Fibroblast of skin of left biceps (primary cell): ENCODE measurements at regions not wholly inside any gene's neighbourhood (a gene's known extent, or its start where the extent isn't known, plus 50 kb on each side); places are given as distances from the start of the nearest gene placed in this dataset.
A peak's percentile ranks its signal among the peaks of the same experiment; 100 is the strongest.

ENCODE experiments used
- DNase-seq, 2 experiments: peaks; one replicate each; pipeline ENCODE4 v3.0.0-alpha.2; 2013; ENCODE audit warnings: low read depth in 2 of 2

DNA sequence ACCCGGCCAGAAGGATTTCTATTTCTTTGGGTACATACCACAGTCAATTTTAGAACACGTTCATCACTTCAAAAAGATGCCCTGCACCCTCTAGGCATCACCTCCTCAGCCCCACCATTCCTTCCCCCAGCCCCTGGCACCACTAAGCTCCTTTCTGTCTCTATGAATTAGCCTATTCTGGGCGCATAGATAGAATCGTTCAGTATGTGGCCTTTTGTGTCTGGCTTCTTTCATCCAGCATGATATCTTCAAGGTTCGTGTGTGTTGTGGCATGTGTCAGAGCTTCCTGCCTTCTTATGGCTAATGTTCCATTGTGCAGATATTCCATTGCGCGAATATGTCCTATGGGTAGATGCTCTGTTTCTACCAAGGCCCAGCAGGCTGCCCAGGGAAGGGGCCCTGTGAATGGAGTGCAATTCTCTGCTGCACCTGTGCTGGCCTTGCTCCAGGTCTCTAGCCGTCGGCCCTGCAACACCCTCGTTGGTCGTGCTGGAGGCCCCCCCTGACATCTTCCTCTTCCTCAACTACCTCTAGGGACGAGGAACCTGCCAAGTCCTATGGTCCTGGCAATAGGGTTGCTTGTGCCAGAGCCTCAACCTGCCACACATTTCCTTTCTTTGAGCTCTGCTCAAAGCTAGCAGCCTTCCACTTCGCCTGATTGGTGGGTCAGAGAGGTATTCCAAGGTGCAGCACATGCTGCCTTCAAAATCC is 113.5 kb downstream of the RIPK4 start:
- DNase-seq: no peak

DNA sequence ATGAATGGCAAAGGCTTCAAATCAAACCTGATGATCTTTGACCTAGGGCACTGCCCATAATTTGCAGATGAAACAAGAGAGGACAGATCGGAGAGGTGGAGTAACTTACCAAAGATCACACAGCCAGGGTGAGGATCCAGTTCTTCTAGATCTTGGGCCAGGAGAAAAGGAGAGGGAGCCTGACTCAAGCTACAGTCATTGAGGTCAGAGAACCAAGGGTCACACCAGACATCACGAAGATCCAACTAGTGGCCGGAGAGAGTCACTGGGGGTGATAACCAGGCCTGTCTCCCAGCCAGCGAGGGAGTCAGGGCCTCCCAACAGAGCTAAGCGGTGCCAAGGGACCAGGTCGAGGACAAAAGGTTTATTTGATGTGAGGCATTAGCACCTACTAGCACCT is 115.0 kb downstream of the RIPK4 start:
- DNase-seq: no peak

DNA sequence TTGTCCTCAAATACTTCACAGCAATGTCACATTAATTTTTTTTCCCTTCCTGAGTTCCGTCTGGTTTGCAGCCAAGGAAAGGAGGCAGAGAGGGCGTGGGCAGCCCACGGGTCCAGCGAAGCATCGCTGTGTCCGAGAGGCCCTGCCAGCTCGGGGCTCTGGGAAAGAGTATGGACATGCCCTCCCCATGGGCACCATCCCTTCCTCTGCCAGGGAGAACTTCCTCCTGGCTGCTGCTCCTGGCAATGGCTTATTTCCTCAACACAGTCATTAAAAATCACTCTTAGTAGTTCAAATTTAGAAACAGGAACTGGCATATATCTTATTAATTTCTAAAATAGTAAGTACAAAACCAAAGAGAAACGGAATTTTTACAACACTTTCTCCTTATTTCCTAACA is 115.4 kb downstream of the RIPK4 start:
- no peak for DNase-seq

DNA sequence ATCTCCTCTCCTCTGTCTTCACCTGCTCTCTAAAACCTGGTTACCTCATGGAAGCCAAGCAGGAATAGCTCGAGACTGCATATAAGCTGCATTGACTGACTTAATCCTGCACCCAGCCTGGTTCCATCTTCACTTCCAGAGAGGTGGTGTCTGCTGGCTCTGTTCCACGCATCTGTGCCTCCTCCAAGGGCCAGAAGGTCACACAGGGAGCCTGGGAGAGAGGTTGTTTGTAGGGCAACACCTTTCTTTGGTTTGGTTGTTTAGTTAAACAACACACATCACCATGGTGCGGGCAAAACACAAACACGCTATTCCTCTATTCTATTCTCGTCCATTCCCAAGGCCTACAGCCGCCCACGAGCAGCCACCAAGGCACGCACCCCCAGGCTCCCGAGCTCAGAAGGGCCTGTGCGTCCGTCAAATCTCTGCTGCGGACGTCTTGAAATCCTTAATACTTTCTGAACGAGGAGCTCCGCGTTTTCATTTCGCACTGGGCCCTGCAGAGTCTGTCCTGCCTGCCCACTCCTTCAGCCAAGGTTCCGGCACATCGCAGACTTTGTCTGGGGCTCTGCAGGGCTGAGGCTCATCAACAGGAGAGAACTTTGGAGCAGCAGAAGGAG is 116.2 kb downstream of the RIPK4 start:
- DNase-seq: no peak

DNA sequence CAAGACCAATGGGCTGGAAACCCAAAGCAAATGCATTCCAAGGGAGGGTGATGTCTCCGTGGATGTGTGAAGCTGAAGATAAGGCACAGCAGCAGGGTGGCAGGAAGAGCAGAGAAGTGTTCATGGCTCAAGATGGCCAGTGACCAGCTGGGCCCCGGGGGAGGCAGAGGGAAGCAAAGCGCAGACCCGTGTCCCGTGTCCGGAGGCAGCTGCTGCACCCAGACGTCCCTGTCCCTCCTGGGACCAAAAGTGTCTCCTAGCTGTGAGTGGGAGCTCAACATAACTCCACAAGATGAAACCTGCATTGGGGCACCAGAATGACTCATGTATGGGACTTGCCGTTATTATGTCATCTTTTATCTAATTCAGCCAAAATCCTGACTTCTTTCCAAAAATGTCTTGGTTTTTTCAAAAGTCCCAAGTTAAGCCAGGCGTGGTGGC is 118.2 kb downstream of the RIPK4 start:
- no peak for DNase-seq

DNA sequence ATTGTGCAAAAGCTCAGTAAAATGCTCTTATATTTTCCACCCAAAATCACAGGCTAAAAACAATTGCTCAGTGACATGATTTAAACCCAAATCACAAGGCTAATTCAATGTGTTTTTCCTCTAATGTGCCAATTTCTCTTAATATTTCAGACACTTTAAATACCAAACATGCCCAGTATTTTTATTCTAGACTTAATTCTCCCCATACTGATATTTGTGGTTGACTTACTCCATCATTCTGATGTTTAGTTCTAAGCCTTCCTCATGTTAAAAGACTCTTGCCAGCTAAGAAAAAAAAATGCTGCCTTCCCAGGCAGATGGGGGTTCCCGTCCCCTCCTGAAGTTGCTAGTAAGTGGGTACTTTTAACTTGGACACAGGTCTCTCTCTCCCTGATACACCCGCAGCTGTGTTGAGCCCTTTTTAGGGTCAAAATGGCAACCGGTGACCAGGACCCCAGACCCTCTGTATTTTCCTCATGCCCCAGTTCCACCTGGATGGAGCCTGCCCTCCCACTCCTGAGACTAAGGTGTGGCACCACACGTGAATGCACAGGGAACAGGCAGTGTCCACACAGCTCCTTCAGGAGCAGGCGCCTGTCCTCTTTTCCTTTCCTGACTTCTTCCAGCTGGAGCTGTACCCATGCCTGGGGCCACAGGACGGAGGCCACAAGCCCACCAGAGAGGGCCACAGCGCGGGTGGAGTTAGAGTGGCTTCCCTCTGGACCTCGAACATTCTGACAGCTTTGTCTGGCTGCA is 118.9 kb downstream of the RIPK4 start:
- DNase-seq: no peak

DNA sequence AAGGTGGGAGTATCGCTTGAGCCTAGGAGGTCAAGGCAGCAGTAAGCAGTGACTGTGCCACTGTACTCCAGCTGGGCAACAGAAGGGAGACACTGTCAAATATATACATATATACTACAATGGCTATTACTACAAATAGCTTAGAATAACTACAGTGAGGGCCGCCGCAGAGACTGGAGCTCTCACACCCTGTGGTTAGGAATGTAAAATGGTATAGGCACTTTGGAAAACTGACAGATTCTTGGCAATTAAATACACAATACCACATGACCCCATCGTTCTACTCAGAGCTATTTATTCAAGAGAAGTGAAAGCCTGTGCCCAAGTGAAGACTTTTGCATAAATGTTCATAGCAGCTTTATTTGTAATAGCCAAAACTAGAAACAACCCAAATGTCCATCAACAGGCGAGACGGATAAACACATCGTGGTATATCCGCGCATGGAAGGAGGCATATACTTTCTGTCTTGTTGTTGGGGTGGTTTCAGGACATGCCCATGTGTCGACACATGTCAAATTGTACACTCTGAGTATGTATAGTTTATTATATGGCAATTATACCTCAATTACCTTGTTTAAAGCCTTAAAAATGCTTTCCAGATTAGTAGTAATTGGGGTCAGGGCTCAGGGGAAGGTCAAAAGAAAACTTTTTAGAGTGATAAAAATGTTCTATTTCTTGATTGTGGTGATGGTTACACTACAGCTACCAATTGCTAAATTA is 123.4 kb downstream of the RIPK4 start:
- no peak for DNase-seq

DNA sequence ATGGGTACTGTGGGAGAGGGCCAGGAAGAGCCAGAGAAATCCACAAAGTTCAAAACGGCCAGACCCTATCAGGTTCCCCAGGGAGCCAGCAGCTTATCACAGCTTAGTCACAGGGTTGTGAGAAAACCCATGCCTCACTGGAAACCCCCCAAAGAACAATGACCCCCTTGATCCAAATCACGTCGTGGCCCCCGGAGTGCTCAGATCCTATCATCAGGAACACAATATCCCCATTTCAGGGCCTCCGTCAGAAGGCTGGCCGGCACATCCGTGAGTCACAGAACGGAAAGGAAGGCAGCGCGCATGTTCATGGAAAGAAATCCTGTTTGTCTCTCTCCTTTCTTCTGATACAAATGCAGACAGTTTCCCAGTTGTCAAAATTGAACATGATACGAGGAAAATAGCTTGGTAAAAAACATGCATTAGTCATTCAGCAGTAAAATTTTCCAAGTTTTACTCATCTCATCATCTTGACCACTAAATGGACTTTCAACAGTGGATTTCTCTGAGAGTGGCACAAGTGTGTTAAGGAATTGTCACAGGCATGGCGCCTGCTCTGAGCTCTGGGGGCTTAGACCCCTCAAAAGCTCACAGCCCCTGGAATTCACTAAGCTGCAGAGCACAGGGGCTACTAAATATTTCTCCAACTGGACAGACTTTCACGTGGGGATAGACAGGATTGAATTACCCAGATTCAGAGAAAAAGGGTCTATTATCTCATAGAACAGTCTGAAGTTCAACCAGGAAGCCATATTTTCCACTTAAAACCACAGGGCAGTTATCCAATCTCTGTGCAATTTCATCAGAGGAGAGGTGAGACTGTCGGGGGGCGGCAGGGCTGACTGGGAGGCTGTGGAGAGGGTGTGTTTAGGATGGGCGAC is 124.8 kb downstream of the RIPK4 start:
- peak; percentile 81 to 83 for DNase-seq

DNA sequence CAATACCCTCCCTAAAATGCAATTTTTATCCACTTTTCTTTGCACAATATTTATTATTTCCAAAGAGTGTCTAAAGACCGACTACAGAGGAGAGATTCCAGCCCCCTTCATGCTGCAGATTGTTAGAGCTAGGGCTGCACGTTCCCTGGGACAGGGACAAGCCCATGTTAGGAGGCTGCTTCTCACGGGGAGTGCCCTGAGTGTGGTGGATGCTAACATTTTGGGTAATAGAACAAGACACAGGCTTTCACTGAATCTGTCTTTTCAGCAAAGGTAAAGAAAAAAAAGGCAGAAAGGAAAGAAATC is 125.4 kb downstream of the RIPK4 start:
- no peak for DNase-seq

DNA sequence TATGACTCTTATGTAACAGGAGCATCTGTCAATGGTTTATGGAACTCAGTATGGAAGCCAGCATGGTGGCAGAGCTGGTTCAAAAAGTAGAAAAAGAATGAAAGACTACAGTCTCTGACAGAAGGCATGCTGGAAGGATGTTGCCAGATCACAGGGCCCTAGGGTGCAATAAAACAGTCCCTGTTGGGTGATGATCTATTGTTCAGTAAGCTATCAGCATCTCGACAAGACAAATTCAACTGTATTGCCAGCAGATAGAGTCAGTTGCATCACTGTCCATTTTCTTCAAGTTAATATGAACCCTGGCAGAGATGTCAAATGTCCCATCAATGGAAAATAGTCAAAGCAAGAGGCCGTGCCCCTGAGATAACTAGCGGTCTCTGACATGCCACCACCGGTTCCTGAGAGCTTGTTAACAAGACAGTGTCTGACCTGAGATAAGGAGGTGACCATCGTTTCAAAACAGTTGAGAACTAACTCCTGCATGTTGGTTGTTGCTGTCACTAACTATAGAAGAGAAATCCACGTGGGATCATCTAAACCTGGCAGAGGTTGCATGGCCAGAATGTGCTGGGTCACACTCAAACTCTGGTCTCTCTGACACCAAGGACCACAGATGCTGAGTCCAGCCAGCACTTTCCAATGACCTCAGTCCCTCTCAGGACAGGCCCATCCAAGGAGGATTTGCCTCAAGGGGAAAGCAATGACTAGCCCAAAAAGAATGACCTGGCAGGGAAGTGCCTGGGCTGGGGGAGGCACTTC is 125.9 kb downstream of the RIPK4 start:
- no peak for DNase-seq

DNA sequence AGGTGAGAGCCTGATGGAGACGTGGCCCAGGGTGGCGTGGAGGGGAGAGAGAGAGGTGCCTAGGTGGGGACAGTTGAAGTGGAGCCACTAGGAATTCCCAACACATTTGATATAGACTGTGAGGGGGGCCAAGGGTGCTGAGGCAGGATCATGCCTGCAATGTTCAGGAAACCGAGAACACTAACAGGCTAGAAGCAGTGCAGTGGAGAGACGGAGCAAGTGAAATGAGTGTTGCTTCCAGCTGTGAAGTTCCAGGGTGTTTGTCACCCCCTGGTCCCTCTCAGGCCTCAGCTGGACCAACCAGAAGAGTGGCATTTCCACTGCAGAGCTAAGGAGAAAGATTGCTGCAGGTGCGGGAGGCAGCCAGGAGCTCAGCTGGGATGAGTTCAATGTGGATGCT is 127.1 kb downstream of the RIPK4 start:
- DNase-seq: no peak

DNA sequence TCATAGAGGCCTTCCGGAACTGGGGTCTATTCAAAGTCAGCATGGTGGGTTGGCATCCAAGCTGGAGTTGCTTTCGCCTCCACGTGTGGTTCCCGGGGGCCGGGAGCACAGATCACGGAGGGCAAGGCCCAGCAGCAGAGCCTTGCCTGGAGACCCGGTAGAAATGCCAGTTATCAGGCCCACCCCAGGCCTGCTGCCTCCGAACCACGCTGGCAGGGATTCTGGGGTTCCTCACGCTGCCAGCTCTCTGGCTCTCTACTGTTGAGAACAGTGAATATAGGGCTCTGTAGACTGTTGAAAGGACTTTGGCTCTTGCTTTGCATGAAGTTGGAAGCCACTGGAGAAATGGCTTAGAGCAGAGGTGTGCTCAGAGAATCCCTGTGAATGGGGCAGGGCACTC is 127.5 kb downstream of the RIPK4 start:
- no peak for DNase-seq

DNA sequence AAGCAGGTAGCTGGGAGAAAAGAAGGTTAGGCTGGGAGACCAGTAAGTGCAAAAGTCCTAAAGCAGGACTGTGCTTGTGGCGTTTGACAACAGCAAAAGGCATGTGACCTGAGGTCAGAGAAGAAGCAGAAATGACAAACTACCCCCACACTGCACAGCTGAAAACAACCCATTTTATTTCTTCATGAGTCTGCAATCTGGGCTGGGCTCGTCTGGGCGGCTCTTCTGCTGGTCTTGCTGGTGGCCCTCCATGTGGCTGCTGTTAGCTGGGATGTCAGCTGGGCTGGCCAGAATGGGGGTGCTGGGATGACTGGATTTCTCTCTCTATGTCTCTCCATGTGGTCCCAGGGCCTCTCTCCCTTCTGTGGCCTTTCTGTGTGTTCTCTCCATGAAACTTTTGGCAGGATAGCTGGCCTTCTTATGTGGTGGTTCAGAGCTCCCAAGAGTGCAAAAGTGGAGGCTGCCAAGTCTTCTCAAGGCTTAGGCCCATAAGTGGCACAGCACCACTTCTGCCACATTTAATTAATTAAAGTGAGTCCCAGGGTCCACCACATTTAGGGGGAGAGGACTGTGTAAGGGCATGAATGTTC is 128.6 kb downstream of the RIPK4 start:
- no peak for DNase-seq

DNA sequence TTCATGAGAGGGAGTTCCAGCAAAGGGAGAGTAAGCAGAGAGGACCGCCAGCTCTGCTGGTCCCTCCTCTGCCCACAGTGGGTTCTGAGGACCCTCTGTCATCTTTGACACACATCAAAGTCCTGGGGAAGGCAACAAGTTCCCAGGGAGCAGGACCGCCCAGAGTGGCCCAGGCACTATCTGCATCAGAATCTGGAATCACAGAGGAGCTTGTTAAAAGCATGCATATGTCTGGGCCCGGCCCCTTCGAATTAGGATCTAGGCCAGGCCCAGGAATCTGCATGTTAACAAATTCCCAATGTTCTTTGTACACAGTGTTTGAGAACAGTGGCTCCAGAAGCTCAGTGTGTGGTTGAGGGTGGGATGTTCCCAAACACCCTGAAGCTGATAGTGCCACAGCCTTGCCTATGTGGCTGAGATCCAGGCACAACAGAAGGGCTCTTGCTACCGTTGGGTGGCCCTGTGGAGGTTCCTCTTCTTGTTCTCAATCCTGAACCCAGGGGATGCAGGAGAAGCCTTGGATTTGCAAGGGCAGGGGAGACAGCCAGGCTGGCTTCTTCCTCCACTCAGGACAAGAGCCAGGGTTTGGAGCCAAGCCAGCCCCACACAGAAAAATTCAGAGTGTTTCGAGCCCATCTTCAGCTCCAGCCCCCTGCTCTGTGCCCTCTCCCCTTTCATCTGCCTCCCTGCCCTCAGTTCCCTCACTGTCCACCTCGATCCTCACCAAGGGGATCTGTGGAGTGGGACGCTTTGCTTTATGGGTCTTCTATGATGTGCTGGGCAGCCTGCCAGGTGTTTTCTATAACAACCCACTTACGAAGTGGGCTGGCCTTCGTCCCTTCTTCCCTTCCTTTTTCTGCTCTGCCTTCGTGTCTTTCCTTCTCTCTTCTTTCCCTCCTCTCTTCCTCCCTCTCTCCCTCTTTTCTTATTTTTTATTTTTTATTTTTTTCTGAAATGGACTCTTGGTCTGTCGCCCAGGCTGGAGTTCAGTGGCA is 129.0 kb upstream of the TMPRSS2 start:
- no peak for DNase-seq

DNA sequence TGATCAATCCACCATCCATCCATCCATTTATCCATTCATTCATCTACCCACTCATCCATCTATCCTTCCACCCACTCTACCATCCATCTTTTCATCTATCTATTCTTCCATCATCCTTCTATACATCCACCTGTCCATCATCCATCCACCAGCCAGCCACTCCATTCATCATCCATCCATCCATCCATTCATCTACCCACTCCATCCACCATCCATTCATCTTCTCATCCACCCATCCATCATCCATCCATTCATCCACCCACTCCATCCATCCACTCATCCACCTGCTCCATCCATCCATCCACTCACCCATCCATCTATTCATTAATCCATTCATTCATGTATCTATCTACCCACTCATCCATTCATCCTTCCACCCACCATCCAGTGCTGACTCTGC is 127.9 kb upstream of the TMPRSS2 start:
- DNase-seq: no peak

DNA sequence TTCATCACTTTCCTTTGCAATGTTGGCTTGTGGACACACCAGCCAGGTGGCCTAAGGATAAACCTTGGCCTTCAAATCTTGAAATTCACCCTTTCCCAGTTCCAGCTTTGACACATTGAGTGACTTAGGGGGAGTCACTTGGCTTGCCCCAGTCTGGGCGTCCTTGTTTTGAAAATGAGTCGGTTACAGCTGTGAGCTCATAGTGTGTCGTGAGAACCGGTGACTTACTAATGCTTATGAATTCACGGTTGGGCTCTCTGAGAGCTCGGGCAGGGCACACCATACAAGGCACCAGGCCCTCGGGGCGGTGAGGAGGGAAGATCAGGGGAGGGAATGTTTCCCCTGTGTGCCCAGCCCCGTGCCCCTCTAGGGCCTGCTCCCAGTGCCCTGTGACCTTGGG is 126.9 kb upstream of the TMPRSS2 start:
- no peak for DNase-seq

DNA sequence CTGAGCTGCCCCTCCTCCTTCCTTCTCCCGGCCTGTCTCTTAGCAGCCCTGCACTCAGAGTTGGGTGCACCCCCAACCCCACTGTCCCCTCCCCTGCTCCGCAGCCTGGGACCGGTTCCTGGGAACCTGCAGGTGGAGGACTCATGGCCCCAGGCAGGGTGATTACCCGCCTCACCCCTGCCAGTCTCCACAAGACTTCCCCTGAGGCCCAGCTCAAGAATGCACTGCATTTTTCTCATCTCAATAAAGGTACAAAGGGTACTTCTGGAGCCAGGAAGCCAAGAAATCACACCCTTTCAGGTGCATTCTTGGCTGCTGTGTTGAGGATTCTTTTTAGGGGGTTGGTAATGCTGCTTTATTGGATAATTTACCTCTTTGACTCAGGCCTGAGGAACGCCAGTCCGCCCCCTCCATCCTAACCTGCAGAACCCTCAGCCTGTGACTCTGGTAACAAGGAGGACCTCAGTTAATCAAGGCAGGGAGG is 126.3 kb upstream of the TMPRSS2 start:
- DNase-seq: no peak

DNA sequence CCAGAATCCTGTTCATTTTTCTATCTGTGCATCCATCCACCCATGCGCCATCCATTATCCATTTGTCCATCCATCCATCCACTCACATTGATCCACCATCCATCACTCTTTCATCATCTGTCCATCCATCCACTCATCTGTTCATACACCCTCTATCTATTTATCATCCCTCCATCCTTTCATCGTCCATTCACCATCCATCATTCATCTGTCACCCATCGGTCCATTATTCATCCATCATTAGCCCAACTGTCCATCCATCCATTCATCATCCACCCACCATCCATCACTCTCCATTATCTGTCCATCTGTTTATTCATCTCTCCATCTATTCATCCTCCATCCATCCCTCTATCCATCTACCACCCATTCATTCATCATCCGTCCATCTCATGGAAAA is 125.7 kb upstream of the TMPRSS2 start:
- DNase-seq: no peak
